ENCODE measurements at regions not wholly inside any gene's neighbourhood (a gene's known extent, or its start where the extent isn't known, plus 50 kb on each side); places are given as distances from the start of the nearest gene placed in this dataset.
"Not testable (repeated sequence)": the region's sequence is repeated elsewhere in the genome, so short reads cannot be mapped to it uniquely, and the experiment has no call there.

GRCh38 chr21:27887808-27888455 is 921.0 kb upstream of the ADAMTS5 start:
- DNase-seq (ENCODE audit: low spot score); intact Hi-C loops (cut with DNase I): not testable (repeated sequence)

GRCh38 chr21:27885296-27885711 is 918.4 kb upstream of the ADAMTS5 start:
- DNase-seq (ENCODE audit: low spot score), result no peak
- intact Hi-C loops (cut with DNase I), result no loop called here

GRCh38 chr21:27881331-27881730 is 914.4 kb upstream of the ADAMTS5 start:
- DNase-seq (ENCODE audit: low spot score), result not testable (repeated sequence)

GRCh38 chr21:27872411-27872810 is 905.5 kb upstream of the ADAMTS5 start:
- DNase-seq (ENCODE audit: low spot score); intact Hi-C loops (cut with DNase I): not testable (repeated sequence)

More at GRCh38 chr21:27881331-27881730, 914.4 kb upstream of the ADAMTS5 start:
- intact Hi-C loops (cut with DNase I), result not testable (repeated sequence)

- intact Hi-C loops (cut with DNase I); DNase-seq (ENCODE audit: low spot score): not testable (repeated sequence)
Observed at GRCh38 chr21:27870755-27871154, 903.9 kb upstream of the ADAMTS5 start.

GRCh38 chr21:27860314-27860955 is 893.5 kb upstream of the ADAMTS5 start:
- DNase-seq (ENCODE audit: low spot score); intact Hi-C loops (cut with DNase I): not testable (repeated sequence)

- DNase-seq (ENCODE audit: low spot score); intact Hi-C loops (cut with DNase I): not testable (repeated sequence)
Observed at GRCh38 chr21:27858053-27858825, 891.4 kb upstream of the ADAMTS5 start.

GRCh38 chr21:27856988-27857387 is 890.1 kb upstream of the ADAMTS5 start:
- DNase-seq (ENCODE audit: low spot score); intact Hi-C loops (cut with DNase I): not testable (repeated sequence)

GRCh38 chr21:27841084-27841672 is 874.3 kb upstream of the ADAMTS5 start:
- DNase-seq (ENCODE audit: low spot score), result no peak
- intact Hi-C loops (cut with DNase I), result no loop called here

GRCh38 chr21:27840262-27840661 is 873.4 kb upstream of the ADAMTS5 start:
- no peak for DNase-seq (ENCODE audit: low spot score)
- intact Hi-C loops (cut with DNase I), result no loop called here

GRCh38 chr21:27839512-27840115 is 872.7 kb upstream of the ADAMTS5 start:
- DNase-seq (ENCODE audit: low spot score), result no peak
- intact Hi-C loops (cut with DNase I), result no loop called here

GRCh38 chr21:27838573-27838972 is 871.7 kb upstream of the ADAMTS5 start:
- DNase-seq (ENCODE audit: low spot score), result no peak
- intact Hi-C loops (cut with DNase I), result no loop called here

GRCh38 chr21:27837936-27838335 is 871.0 kb upstream of the ADAMTS5 start:
- no peak for DNase-seq (ENCODE audit: low spot score)
- intact Hi-C loops (cut with DNase I), result no loop called here

GRCh38 chr21:27833298-27833697 is 866.4 kb upstream of the ADAMTS5 start:
- DNase-seq (ENCODE audit: low spot score), result no peak
- intact Hi-C loops (cut with DNase I), result no loop called here

- intact Hi-C loops (cut with DNase I), result no loop called here
- DNase-seq (ENCODE audit: low spot score), result no peak
Observed at GRCh38 chr21:27831816-27832569, 865.1 kb upstream of the ADAMTS5 start.

- intact Hi-C loops (cut with DNase I), result no loop called here
Observed at GRCh38 chr21:27831177-27831576, 864.3 kb upstream of the ADAMTS5 start.

GRCh38 chr21:27827972-27828371 is 861.1 kb upstream of the ADAMTS5 start:
- no peak for DNase-seq (ENCODE audit: low spot score)
- intact Hi-C loops (cut with DNase I), result no loop called here

More at GRCh38 chr21:27831177-27831576, 864.3 kb upstream of the ADAMTS5 start:
- no peak for DNase-seq (ENCODE audit: low spot score)

GRCh38 chr21:27825035-27825434 is 858.1 kb upstream of the ADAMTS5 start:
- no peak for DNase-seq (ENCODE audit: low spot score)
- intact Hi-C loops (cut with DNase I), result no loop called here

- no peak for DNase-seq (ENCODE audit: low spot score)
- intact Hi-C loops (cut with DNase I), result no loop called here
Observed at GRCh38 chr21:27823652-27824201, 856.8 kb upstream of the ADAMTS5 start.

All from cardiac septum (tissue), 1 donor.